GM03348 (cell line): ENCODE measurements at regions not wholly inside any gene's neighbourhood (a gene's known extent, or its start where the extent isn't known, plus 50 kb on each side); places are given as distances from the start of the nearest gene placed in this dataset.

ENCODE experiments used
- DNase-seq: peaks from one replicate; pipeline ENCODE4 v3.0.0; 2012; ENCODE audit warnings: low spot score

DNA sequence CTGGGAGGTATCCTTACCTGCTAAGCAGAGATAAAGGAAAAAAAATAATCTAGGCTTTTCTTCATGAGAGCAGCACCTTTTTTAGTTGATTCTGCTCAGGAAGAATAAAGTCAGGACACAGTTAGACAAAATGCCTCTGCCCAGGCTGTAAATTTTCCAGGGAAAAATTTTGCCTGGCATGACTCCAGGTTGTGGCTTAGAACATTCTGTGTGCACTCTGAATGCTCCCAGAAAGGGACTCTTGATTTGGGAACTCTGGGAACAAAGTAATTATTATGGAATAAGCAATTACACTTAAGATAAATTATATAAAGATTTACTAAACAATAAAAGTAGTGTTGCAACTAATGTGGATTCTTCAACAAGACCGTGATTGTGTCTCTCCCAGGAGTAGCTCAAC lies 826.2 kb upstream of the TENM3 start:
- no peak for DNase-seq

- DNase-seq = no peak
Measured at GRCh38 chr4:181418496-181418895, 824.7 kb upstream of the TENM3 start.

DNA sequence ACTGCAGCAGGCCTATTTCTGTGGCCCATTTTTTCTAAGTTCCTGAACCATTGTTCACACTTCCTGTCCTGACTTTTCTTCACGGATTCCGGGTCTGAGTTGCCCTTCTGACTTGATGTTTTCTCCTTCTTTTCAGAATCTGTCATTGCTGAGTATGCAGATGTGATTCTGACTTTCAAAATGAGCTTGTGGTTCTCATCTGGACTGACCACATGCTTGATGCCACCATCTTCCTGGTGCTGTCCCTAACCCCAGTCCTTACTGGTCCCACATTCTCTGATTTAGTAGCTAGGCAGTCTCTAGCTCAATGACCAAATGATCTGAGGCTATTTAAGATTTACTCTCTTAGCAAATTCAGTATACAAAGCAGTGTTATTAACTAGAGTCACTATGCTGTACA lies 822.3 kb upstream of the TENM3 start:
- DNase-seq = no peak

GRCh38 chr4:181424362-181425016 lies 818.7 kb upstream of the TENM3 start:
- DNase-seq = no peak

- DNase-seq = no peak
Measured at GRCh38 chr4:181427076-181427475, 816.1 kb upstream of the TENM3 start.

DNA sequence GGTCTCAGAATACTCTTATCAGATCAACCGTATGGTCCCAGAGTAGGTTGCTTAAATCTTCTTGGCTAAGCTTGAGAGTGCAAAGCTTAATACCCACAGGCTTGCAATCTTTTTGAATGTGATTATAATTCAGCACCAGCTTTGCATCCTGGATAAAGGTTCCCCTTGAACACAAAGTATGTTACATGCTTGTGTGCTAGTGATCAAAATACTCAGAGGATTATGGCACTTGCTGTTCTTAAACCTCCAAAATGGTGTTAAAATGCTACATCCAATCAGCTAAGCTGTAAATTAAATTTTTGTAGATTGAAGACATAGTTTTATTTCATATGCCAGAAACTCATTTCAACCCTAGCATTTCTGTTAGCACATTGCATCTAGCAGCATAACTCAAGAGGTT lies 812.2 kb upstream of the TENM3 start:
- DNase-seq = no peak

DNA sequence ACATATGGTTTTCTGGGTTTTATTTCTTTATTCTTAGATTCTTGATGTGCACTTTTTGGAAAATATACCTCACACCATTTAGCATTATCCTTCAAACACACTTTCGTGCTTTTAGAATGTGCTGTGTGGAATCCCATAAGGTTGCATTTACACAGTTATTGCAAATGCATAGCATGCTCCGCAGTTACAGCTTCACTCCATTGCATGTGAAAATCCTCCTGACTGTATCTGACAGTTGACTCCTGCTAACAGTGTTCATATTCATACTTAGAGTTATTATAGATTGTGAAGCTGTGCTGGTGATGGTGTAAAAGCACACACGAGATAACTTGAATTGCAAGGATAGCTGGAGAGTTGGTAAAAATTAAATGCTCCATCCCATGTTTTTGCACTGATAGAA lies 811.5 kb upstream of the TENM3 start:
- no peak for DNase-seq

GRCh38 chr4:181432335-181432734 lies 810.9 kb upstream of the TENM3 start:
- no peak for DNase-seq

DNA sequence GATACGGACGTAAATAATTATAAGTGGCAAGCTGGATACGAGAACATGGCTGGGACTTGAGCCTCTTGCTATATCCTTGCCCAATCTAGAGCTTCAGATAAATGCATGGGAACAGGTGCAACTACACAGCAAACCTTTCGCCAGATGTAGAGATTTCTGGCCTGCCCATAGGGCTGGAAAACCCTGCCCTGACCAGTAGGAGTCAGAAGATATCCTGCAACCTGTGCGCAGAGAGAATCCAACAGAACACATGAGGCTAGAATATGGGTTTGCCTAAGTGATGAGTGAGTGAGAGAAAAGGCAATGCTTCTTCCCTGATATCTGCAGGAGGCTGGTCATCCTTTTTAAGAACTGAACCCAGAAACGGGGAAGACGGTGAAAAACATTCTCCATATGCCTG lies 805.3 kb upstream of the TENM3 start:
- DNase-seq = no peak

DNA sequence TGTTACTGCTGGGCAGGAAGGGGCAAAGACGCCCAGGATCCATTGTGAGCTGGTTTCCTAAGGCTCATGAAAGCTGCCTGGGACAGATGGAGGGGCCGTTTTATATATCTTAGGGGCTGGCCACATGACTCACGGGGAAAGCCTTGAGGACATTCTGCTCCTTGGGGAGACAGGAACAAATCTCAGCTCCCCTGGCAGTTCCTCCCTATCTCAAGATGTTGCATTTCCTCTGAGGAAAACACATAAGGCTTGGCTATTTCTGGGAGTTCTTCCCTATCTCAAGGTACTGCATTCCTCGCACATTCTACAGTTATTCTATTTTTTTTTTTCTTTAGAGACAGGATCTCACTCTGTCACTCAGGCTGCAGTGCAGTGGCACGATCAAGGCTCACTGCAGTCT lies 804.6 kb upstream of the TENM3 start:
- DNase-seq = no peak

- no peak for DNase-seq
Measured at GRCh38 chr4:181443021-181443420, 800.2 kb upstream of the TENM3 start.

DNA sequence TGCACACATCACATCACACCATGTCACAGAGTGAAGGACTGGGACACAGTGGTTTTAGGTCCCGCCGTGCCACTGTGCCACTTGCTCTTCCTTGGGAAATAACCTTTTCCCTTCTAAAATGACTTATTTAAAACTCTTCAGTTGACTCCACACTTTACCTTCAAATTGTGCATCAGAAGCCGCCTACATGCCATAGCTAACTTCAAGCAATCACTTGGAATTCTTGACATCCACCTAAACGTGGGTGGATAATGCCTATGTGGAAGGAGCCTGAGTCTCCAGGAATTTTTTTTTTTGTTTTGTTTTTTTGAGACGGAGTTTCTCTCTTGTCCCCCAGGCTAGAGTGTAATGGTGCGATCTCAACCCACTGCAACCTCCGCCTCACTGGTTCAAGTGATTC lies 777.4 kb upstream of the TENM3 start:
- DNase-seq = no peak

DNA sequence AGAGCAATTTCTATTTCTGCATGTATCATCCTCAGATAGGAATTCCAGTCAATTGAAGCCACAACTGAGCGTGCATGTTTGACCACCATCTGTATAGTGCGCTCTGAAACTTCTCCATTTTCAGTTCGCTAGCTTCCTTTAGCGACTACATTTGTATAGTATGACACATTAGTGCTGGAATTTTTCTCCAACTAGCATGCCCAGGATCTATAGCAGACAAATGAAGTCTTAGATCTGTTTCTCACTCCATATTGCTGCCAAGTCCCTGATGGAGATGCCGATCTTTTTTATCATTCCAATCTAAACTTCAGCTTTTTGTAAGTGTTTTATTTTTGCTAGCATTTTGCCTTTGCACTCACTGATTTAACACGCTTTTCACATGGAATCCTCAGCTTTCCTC lies 774.8 kb upstream of the TENM3 start:
- no peak for DNase-seq

DNA sequence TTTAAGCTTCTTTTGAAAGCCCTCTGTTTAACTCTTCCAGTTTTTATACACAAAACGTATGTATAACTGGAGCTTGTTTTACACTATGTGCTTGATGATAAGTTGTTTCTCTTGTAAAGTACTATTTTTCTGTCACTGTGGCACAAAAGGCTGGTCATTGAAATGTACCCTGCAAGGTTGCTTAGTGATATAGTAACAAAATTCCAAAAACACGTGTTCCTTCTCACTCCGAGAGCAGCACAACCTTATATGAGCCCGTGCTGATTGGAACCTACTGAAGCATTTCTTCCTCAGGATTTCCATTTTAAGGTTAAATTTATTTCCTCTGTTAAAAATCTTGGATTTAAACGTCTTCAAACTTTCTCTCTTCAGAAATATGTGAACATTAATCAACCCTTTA lies 772.9 kb upstream of the TENM3 start:
- DNase-seq = no peak

GRCh38 chr4:181475359-181475758 lies 767.8 kb upstream of the TENM3 start:
- no peak for DNase-seq

DNA sequence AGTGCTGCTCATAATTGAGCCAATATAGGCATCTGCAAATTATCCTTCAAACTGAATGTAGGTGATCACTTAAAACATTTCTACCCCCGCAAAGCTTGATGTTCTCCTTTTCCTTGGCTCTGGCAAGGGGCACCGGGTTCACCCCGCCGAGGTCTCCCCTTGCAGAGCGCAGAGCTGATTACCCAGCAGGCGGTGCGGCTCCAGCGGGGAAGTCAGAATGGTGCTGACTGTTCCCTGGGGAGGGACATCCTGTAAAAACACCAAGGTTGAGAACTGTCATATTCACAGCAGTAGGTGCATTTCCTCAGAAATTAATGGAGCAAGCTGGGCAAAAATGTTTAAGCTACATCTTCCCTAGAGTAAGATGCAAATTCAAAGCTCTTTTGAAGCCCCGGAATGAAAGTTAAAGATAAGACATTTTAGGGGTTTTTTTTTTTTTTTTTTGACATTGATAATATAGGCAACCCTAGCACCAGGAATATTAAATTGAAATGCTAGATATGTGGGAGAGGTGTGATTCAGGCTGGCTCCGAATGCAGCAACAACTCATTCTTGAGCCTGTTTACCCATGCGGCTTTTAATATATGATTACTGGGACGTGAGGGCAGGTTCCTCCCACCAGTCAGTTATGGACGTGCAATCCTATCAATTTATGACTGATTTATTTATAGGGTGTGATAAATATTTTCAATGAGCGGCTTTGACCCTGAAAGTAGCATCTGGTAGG lies 767.3 kb upstream of the TENM3 start:
- DNase-seq = peak; percentile 9

DNA sequence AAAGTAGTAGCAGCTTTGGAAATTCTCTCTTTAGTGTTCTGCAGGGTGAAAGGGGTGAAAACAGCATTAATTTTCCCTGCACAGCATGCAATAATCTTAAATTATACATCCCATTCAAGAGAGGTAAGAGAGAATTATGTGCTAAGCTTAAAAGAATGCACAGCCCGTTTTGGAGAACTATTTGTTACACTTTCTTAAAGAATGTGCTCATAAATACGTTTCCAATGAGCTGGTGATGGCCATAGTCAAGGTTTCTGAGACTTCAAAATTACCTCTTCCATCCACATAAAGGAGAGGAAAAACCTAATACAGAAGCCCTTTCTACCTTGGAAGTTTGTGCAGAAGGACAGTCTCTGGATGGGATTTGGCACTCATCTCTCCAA lies 766.7 kb upstream of the TENM3 start:
- DNase-seq = peak; percentile 4

DNA sequence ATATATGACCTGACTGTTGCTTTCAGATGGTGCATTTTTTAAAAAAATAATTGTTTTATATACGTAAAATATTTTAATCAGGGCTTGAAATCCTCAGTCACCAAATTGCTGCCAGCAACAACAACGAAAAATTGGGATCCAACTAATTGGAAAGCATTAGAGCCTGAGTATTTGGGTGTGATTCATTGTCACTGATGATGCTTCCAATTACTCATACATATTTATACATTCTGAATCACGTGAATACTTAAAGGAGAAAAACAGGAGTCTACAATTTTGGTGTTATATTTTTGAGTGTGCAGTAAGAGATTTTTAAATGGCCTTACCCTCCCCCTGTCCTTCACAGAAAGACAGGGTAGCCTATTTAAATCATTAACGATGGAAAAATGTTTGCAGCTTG lies 765.6 kb upstream of the TENM3 start:
- DNase-seq = no peak

DNA sequence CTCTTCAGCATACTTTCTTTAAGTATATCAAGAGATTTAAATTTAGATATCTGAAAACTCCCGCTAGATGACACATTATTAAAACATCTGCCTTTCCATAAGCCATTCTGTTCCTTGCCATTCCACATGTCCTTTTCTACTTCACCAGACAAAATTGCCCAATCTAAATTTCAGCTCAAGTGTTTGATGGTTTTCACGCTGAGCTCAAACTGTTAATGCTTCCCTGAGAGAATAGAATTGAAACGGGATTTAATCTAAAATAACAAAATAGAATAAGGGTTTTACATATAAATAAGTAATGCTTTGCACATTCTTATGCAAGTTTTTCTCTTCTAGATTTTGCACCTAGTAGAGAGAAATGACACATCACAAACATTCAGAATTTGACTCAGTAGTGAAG lies 764.5 kb upstream of the TENM3 start:
- no peak for DNase-seq

GRCh38 chr4:181479141-181479540 lies 764.1 kb upstream of the TENM3 start:
- no peak for DNase-seq

DNA sequence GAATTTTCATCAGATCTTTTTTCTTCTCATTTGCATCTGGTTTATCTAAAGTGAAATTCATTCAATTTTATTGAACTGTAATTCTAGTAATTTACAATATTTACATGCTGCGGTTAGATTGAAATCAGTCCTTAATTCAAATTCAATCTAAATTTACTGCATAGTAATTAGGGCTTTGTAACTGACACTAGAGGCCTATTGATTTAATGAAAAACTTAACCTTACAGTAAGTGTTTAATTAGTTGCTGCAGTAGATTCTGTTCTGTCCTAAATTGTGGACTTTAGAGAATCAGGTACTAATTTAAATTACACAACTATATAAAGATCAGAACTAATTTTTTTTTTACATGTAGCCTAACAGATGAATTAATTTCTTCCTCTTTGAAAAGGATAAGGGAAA lies 758.8 kb upstream of the TENM3 start:
- DNase-seq = no peak

DNA sequence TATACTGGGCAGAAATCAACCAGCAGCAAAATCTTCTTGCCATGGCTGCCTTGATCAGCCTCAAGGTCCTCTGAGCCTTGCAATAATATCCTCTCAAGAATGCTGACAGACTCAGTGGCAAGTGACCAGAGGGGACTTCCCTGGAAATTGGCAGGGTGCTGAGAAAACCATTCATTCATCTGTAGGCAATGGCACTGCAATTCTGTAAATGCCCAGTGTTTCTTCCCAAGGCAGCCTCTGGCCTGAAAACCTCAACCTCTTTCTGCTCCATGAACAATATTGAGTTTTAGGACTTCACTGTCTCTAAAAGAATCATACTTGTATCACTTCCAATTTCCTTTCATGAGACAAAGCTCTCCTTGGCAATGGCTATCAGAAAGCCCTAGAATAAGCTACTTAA lies 754.3 kb upstream of the TENM3 start:
- DNase-seq = no peak

GRCh38 chr4:181498148-181498547 lies 745.1 kb upstream of the TENM3 start:
- no peak for DNase-seq

DNA sequence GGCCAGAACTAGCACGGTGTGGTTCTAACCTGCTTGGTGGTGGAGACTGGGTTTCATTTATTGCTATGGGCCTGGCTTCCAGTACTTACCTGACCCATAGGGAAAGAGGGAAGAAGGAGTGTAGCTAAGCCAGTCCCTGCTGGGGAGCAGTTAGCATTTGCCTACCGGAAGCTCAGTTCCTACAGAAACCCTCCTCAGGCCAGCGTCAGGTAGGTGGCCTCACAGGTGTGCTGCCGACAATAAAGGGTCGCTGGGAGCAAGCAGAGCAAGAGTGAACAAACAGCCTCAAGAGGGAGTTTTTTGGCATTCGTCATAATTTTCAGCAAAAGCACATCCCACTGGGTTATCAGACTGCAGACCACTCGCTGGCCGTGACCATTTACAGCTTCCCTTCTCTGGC lies 740.6 kb upstream of the TENM3 start:
- no peak for DNase-seq
